Left renal cortex interstitium (tissue), 4 donors: ENCODE measurements at regions not wholly inside any gene's neighbourhood (a gene's known extent, or its start where the extent isn't known, plus 50 kb on each side); places are given as distances from the start of the nearest gene placed in this dataset.

ENCODE experiments used
- DNase-seq, 4 donors: peaks; one replicate each; pipeline ENCODE4 v3.0.0-alpha.2; 2013; ENCODE audit warnings: low read depth in 4 of 4, low spot score in 2 of 4, missing footprints in 1 of 4

DNA sequence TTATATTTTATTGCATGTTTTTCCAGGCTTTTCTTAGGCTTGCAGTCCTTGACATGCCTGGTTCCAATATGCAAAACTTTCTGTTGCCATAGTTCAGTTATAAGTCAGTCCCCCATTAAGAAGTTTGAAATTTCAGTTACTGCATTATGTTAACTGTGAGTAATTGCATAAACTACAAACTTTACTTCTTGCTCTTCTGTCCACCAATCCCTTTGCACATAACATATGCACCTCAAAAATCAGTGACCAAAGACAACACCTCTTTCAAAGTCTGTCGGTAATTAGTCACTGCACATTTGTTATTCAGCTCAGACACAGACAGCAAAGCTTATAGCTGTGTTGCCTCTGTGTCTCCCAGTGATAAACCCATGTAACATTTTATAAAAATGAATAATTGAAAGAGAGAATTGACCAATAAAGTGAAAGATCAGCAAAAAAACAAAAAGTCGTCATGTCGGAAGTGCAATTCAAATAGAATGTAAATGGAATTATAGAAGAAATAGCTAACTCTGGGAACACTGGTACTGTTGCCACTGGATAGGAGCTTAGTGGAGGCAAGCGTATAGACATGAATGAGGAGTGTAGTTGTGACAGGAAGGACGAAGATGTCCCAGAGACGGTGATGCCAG, 50.3 kb upstream of the BTBD3 start:
- no peak for DNase-seq
